A549 (cell line): ENCODE measurements at regions not wholly inside any gene's neighbourhood (a gene's known extent, or its start where the extent isn't known, plus 50 kb on each side); places are given as distances from the start of the nearest gene placed in this dataset.

Source experiments
- CHD2 ChIP-seq: fragments of 150-350 bp; IDR thresholded peaks from 2 replicates; pipeline ENCODE4 v1.6.1; 2014; ENCODE audit warnings: low read length; ENCODE audit not compliant: partially characterized antibody
- CTCF ChIP-seq: fragments of >200 bp; sonication (Bioruptor Twin); formaldehyde crosslinking; IDR thresholded peaks from 3 replicates; pipeline ENCODE4 v1.5.1; 2016
- NPAS2 ChIP-seq: fragments of 250-450 bp; sonication (Bioruptor Pico); IDR thresholded peaks from 2 replicates; pipeline ENCODE4 v1.8.0; 2022; ENCODE audit warnings: mild to moderate bottlenecking, moderate library complexity, borderline replicate concordance

- TF ChIP-seq CTCF (no peak), CHD2 (no peak), NPAS2 (CRISPR knock-in tag) (no peak)
These were observed 60.1 kb upstream of the CLINT1 start for GRCh38 chr5:157918811-157919742.
